HG03575 (cell line): ENCODE measurements at regions not wholly inside any gene's neighbourhood (a gene's known extent, or its start where the extent isn't known, plus 50 kb on each side); places are given as distances from the start of the nearest gene placed in this dataset.
"Not testable (repeated sequence)": the region's sequence is repeated elsewhere in the genome, so short reads cannot be mapped to it uniquely, and the experiment has no call there.

Experiments
- ATAC-seq: cut with Tn5 transposase; IDR thresholded peaks from one replicate; pipeline ENCODE4 v1.9.1; 2021; ENCODE audit not compliant: unreplicated experiment, insufficient number of reproducible peaks, low FRiP score; ENCODE audit errors: extremely low read depth

DNA sequence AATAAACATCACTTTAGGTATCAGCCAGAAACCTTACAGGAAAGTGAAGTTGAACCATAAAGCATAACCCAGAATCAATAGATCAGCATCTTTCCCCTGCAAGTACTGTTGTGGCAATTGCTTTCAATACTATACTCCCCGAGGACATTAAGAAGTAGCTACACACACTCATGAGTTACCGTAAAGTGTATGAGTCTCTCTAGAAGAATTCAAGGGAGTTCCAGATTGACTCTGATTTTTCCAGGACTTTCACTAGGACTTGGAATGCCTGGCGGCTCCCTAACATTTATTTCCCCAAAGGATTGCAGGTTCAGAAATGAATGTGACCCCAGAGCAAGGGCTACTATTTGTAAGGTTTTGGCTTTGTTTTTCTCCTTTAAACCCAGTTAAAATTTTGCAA lies 465.4 kb upstream of the MDGA2 start:
- no peak for ATAC-seq

DNA sequence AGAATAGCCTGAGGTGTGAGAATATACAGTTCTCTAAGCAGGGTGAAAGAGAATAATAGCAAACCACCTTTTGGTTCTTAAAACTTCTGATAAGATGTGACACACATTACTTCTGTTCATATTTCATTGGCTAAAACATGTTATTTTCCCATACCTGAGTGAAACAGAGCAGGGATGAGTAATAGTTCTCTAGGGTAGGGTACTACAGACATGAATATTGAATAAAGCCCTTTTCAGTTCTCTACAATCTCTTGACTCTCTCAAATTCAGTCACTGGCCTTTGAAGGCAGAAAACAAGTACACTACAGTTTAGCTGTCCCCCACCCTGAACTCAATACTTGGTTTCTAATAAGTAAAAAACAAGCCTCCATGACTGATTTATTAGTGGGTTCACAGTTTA lies 454.1 kb upstream of the MDGA2 start:
- ATAC-seq = no peak

DNA sequence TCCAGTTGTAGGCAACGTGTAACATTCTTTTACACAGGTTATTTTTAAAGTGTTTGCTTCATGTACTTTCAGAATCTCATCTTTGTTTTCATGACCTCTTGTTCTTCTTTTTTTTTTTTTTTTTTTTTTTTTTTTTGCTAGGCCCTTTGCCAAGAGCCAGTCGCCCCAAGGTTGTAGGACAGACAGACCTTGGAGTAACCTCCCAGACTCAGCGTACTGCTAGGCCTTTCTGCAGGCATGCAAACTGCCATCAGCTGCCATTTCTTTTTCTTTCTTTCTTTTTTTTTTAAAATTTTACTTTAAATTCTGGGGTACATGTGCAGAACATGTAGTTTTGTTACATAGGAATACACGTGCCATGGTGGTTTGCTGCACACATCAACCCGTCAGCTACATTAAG lies 452.3 kb upstream of the MDGA2 start:
- ATAC-seq = no peak

DNA sequence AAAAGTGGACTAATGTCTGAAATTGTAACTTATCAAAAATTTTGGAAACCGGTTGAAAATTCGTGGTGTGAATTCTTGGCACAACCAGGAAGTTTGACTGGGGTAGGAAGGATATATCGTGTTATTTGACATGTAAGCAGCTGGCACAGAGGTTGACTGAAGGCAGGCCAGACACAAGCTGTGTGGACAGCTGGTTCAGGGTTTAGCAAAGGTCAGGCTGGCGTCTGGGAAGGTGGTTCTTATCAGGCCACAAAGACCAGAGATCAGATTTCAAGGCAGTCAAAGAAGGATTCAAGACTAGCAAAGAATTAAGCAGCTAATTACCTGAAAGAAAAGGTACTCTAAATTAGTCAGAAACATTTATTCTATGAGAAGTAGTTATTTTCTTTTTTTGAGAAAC lies 450.2 kb upstream of the MDGA2 start:
- no peak for ATAC-seq

DNA sequence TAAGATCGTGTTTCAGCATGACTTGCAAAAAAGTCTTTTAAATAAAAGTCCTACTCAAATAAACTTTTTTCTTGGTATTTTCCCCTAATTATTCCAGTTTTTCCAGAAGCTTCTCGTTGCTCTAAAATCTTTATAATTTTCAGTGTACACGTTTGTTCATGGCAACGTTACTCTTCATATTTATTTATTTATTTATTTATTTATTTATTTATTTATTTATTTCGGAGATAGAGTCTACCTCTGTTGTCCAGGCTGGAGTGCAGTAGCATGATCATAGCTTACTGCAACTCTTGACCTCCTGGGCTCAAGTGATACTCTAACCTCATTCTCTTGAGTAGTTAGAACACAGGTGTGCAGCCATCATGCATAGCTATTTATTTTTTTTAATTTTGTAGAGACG lies 438.3 kb upstream of the MDGA2 start:
- ATAC-seq = no peak

DNA sequence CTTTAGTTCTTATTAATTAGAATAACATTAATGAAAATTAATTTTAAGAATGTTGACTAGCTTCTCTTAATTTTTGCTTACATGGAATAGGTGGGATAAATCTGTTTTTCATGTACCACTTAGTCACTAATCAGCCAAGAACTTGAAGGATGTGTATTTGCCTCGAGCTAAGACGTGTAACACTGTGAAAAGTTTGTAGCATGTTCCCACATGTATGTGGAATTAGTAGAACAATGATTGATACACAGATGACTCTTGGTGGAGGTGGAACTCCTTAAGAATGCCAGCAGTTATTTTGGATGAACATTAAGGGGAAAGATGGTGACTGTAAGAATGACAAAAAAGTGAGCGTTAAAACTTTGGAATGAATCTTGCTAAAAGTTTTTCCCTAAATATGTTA lies 435.7 kb upstream of the MDGA2 start:
- no peak for ATAC-seq

DNA sequence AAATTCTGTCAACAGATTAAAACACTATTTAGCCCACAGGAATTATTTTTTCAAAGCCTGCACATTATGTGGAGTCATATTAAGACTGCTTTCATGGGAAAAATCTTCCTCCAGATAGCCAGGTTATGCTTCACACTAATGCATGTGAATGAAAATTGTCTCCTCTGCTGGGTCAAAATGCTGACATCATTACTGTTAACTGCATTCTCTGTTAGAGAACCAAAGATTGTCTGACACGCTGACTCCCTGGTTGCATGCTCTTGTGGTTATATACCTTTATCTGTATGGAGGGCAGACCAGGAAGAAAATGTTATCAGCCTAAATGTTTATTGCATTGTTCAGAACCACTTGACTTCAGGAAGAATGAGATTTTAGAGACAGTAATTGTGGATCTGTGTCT lies 432.2 kb upstream of the MDGA2 start:
- ATAC-seq = no peak

DNA sequence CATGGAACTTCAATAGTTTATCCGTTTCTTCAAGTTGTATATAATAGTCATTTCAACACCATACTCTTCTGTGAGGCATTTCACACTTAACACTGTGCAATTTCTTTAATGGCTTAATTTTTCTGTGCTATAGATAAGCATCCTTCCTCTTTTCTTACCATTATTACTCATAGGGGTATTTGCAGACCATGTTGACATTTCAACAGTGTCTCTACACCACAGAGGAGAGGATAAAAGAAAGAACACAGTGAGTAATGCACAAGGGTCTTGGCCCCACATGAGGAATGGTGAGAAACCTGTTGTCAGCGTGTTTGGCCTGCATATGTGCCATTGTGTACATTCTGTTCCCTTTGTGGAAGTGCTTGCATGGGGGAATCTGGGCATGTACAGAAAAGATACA lies 421.5 kb upstream of the MDGA2 start:
- ATAC-seq = no peak

DNA sequence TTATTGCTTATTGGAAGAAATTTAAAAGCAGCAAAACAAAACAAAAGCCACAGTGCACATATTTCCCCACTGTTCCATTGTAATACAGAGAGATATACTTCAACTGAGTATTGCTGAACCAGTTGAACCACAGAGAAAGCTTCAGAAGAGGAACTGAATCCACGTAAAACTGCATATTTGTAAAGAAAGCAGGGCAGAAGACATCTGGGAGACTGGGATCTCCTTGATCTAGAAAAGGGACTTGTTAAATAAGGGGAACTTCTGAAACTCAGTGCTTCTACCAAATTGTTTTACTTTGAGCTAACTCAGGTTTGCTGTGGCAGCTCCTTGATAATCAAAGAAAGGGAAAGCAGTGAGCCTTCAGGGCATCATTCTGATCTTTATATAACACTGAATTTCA lies 411.1 kb upstream of the MDGA2 start:
- no peak for ATAC-seq

DNA sequence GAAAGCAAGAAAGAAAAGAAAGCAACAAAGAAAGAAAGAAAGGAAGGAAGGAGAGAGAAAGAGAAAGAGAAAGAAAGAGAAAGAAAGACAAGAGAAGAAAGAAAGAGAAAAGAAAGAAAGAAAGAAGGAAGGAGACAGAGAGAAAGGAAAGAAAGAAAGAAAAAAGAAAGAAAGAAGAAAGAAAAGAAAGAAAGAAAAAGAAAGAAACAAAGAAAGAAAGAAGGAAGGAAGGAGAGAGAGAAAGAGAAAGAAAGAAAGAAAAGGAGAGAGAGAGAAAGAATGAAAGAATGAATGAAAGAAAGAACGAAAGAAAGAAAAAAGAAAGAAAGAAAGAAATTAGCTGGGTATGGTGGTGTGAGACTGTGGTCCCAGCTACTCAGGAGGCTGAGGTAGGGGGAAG lies 400.1 kb upstream of the MDGA2 start:
- no peak for ATAC-seq

DNA sequence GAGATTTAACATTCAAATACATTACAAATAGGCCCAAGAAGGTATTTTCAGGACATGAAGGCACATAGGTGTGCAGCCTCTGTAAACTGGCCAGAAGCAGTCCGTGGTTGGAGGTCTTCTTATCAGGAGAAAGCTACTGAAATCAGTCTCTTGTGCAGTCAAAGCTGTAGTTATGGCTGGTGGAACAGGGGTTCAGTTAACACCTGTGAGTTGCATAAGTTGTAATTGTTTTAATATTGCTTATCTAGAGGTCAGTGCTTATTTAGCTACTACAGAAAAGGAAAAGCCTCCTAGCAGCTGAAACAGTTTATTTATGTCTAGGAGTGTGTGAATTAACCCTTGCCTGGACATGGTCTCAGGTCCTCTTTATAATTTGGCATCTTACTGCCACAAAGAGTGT lies 377.6 kb upstream of the MDGA2 start:
- ATAC-seq = no peak

DNA sequence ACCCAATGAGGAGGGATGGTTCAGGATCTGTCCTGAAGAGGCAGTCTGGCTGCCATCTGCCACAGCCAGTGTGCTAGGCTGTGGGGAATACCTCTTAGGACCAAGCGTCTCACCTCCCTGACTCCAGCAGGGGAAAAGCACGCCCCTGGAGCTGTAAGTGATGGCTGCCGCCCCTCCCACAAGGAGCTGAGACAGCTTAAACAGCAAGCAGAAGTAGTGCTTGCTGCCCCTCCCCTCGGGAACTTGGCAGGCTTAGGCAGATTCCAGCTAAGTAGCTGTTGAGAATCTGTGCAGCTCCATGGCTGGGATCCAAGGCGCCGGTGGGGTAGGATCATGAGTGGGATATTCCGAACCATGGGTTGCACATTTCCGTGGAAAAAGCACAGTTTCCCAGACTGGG lies 360.4 kb upstream of the MDGA2 start:
- no peak for ATAC-seq

DNA sequence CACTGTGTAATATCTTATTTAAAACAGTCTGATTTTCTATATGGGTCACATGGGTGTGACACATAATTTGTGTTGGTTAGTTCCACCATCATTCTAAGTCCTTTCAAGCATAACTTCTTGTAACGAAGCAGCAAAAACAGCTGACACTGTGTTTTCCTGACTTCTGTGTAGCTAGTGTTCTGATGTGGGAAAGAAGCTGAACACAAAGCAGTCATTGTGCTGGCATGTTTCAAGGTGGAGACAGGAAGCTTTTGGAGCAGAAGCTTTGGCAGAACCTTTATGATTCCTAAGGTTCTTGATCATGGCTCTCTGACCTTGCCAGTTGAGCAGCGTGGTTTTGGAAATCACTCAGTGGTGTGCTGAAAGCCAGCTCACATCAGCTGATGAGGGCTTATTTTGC lies 351.7 kb upstream of the MDGA2 start:
- no peak for ATAC-seq

DNA sequence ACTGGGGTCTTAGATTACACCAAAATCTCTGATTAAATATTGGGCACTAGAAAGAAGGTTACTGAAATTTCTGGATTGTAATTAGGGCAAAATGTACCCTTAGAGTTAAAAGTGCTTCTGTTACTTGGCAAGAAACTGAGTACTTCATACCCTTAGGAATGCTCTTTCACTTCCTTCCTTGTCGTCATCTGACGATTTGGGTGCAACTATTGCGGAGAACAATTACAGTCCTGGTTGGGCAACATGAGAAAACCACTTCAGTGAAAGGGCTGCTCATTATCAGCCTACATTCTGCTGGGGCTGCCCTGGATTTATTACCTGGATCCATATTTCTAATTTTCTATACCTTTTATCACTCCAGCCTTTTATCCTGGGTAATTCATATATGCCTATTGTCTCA lies 348.5 kb upstream of the MDGA2 start:
- ATAC-seq = no peak

DNA sequence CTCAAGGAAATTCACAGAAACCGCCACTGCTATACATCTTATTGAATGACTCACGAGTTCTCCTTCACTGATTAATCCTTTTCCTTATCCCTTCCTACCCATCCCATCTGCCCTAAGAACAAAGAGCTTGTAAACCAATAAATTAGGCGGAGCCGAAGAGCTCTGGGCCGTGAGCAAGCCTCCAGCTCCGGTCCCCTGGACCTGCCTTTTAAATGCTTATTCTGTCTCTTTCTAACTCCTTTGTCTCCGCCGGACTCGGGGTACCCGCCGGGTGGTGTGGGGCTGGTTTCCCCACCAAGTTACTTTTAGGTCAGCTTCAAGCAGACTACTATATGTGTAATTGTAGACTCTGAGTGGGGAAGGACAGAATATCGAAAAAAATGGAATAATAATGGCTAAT lies 336.1 kb upstream of the MDGA2 start:
- not testable (repeated sequence) for ATAC-seq

DNA sequence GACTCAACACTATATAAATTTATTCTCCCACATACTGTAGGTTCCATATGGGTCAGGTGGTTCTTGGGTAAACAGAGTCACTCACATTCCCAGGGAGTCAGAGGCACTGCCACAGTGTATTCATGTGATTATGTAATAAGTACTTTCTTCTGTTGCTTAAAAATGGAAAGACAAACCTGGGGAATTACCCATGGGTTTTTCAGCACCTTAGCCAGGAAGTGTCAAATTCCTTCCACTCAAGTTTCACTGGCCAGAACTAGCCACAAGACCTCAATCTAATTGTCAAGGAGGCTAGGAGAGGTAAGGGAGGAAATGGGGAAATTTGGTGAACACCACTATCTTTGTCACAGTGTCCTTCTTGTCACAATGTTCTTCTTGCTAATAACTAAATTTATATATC lies 333.2 kb upstream of the MDGA2 start:
- ATAC-seq = no peak

DNA sequence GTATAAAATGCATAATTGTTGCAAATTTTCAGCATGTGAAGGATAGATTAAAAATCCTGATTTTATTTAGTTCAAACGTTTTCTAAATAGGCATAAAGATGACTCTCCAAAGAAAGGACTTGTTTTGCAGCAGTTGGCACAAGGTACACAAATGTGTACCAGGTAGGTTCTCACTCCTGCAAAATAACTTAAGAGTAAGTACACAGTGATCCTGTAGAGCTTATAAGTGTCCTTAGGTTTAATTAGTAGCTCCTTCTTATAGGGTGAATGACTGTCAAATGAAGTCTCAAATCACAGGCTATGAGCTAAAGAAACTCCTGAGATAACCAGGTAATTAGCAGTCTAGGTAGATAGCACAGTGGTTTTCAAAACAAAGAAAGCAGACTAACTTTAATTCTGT lies 330.6 kb upstream of the MDGA2 start:
- ATAC-seq = no peak

DNA sequence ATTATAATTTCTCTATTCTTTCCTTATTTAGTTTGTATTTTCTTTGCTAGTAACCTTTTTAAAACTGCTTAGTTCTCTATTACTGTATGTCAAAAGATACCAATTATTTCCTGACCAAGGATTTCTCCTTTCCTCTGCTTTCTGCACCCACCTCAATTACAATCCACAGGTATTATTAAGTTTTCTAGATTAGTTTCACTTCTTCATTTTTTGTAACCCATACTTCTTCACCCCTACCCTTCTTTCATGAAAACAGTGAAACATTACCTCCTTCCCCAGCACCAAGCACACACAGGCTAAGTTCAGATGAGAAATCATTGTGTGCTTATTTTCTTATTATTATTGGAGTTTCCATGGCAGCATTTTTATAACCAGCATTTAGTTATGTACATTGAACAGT lies 318.5 kb upstream of the MDGA2 start:
- ATAC-seq = no peak

DNA sequence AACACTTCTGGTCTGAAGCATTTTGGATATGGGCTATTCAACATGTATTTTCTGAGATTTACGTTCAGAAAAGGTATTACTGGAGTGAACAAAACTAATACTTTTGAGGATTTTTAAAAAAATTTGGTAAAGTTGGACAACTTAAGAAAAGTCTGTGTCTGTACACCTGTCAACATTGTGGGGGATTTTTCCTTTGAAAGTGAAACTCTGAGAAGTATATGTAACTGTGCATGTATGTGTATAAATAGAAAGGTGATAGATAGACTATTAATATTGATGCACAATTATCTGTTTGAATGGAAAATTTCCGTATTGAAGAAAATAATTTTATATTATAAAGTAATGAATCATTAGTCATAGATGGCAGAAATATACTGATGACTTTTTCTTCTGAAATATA lies 312.8 kb upstream of the MDGA2 start:
- peak; percentile 57 for ATAC-seq

DNA sequence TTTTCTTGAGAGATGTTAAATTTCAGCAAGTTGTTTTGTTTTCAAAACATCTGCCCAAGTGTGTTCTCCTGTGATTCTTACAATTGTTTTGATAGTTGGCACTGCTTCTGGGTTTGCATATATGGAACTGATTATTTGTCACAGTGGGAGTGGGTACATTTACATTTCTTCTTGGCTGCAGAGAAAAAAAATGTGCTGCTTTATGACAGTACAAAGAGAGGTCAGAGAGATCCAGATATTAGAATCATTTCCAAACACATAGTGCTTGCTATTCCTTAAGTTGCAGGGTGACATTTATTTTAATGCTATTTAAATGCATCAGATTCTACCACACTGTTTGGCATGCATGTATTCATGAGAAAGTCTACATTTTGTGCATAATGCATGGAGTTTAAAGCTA lies 303.5 kb upstream of the MDGA2 start:
- ATAC-seq = no peak

DNA sequence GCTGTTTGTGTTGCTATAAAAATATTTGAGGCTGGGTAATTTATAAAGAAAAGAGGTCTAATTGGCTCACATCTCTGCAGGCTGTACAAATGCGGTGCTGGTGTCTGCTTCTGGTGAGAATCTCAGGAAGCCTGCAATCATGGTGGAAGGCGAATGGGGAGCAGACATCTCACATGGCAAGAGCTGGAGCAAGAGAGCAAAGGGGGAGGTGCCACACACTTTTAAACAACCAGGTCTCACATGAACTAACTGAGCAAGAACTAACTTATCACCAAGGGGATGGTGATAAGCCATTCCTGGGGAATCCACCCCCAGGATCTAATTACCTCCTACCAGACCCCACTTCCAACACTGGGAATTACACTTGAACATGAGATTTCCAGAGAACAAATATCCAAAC lies 300.7 kb upstream of the MDGA2 start:
- ATAC-seq = no peak
